Erythroblast (primary cell): ENCODE measurements at regions not wholly inside any gene's neighbourhood (a gene's known extent, or its start where the extent isn't known, plus 50 kb on each side); places are given as distances from the start of the nearest gene placed in this dataset.

Experiments used
- DNase-seq, 2 experiments: peaks; one replicate each; lab custom pipeline; 2025; lab: John Stamatoyannopoulos, UW
- GATA1 ChIP-seq: IDR thresholded peaks from 2 replicates; pipeline ENCODE4 v1.6.1; 2011; ENCODE audit warnings: low read depth, mild to moderate bottlenecking, control low read depth, low read length, moderate library complexity
- POLR2A ChIP-seq: IDR thresholded peaks from 2 replicates; pipeline ENCODE4 v1.6.1; 2011; ENCODE audit warnings: mild to moderate bottlenecking, low read length

DNA sequence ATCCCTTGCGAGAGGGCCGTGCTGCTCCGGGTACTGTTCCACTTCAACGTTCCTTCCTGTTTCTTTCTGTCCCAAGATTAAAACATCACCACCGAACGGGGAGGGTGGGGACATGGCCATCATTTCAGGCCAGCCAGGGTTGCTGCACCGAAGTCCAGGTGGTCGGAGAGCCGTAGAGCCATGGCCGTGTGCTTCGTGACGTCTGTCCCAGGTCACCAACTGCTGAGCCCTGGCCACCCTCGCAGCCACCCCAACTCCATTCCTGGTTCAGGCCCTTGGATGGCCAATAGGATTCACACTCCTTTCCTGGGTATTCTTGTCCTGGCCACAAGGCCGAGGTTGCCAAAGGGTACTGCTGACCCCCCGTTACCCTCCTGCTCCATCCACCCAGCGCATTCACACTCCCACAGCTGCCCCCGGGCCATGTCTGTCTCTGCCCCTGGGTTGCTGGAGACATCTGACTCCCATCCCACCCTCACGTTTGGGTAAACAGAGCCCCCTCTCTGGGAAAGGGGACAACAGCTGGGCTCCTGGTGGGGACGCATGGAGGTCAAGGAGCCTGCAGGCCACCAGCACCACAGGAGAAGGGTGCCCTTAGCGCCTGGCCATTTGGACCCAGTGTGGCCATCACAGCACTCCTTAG, 103.2 kb downstream of the HMX1 start:
- TF ChIP-seq POLR2A (no peak), GATA1 (no peak)
- DNase-seq, result no peak

- TF ChIP-seq GATA1, result no peak
- TF ChIP-seq POLR2A, result no peak
- DNase-seq, result no peak
These were observed 105.0 kb downstream of the HMX1 start for GRCh38 chr4:8766610-8767009.

DNA sequence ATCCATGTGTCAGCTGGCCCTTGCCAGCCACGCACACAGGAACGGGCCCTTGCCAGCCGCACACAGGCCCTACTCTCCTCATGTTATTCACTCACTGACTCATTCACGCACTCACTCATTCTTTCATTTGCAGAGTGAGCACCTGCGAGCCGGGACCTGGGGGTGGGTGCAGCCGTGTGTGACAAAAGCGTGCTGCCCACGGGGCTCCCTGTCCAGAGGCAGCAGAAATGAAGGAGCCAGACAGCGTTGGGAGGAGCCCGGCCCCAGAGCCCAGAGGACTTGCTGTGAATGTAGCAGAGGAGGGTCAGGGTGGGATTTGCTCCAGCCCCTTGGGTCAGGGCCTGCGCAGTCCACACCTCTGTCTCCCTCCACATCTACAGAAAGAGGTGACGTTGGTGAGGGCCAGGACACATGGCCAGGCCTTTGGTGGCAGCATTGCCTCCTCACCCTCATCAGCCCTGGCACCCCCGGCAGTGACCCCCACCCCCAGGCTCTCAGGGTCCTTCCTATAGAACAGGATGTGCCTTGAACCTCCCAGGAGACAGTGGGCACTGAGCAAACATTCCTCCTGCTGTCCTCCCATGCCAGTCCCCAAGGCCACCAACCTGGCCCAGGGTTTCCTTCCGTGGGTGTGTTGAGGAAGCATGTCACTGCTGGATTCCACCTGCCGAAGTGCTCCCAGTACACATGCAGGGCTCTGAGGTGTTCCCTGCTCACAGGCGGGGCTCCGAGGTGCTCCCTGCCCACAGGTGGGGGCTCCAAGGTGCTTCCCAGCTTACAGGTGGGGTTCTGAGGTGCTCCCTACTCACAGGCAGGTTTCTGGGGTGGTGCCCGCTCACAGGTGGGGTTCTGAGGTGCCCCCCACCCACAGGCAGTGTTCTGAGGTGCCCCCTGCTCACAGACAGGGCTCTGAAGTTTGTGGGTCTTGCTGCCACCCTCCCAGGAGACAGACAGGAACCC, 105.7 kb downstream of the HMX1 start:
- TF ChIP-seq GATA1, result no peak
- TF ChIP-seq POLR2A, result no peak
- no peak for DNase-seq

DNA sequence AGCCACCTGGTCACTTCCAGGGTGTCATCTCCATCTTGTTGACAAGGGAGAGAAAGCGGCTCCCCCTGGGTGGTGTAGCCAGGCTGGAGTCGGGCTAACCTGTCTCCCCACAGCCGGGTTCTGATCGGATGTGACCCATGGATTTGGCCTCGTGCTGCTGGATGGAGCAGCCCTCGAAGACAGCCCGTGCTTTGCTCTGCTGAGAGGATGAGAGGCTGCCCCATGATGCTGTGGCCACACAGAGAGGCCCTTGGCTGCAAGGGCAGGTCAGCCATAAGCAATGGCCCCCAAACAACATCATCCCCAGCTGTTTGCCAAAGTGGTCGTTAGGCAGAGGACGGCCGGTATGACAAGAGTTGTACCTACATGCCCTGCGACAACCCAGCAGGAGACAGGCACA, 106.6 kb downstream of the HMX1 start:
- TF ChIP-seq POLR2A (no peak), GATA1 (no peak)
- no peak for DNase-seq

- TF ChIP-seq GATA1 (no peak), POLR2A (no peak)
- no peak for DNase-seq
These were observed 107.4 kb downstream of the HMX1 start for GRCh38 chr4:8763966-8764901.

DNA sequence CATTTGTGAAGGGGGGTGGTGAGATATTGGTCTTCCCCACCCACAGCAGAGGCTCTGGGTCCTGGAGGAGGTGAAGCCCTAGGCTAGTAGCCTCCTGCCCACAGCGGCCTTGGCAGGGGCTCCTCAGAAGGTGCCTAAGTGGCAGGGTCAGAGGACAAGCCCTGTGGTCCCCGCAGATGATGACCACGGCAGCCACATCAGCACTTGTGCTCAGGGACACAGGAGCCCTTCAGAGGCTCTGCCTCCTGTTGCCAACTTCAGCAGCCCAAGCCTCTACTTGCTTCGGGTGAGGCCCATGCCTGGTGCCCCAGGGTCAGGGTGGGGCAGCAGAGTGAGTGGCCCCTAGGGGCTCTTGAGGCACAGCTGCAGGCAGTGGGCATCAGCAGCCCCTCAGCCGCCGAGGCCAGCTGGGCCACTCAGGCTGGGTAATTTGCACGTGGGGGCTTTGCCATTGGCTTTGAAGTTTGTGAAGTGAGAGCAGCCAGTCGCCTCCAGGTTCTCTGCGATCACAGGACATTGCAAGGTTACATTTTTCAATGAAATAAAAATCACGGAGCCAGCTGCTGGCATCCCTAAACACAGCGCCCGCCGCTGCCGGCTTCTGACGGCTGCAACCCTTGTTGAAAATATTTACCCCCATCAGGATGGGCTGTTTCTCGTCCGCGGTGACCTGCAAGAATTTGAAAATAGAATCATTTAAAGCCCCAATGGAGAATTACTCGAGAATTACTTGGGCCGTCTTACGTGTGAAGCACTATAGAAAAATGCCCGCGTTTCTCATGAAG, 108.5 kb downstream of the HMX1 start:
- no peak for DNase-seq
- TF ChIP-seq GATA1 (no peak), POLR2A (no peak)

DNA sequence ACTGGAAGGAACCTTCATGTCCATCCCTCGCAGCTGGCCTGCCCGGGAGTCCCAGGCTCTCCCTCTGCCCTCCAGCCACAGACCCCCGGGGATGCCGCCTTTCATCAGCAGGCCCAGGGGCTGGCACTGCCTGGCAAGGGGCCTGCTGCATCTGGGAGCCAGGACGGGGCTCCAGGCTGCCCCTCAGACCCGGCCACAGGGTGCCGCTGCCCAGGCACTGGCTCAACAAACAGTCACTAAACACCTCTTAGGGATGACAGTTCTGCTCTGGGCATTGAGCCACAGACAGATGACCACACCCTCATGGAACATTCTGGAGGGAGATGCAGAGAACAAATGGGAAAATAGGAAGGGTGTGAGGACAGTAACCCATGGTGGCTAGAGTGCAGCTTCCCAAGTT, 109.3 kb downstream of the HMX1 start:
- TF ChIP-seq POLR2A, result no peak
- TF ChIP-seq GATA1, result no peak

GRCh38 chr4:8761824-8762205, 109.8 kb downstream of the HMX1 start:
- no peak for TF ChIP-seq GATA1
- no peak for TF ChIP-seq POLR2A
- DNase-seq, result no peak

More for the DNA sequence above, 109.3 kb downstream of the HMX1 start:
- no peak for DNase-seq

DNA sequence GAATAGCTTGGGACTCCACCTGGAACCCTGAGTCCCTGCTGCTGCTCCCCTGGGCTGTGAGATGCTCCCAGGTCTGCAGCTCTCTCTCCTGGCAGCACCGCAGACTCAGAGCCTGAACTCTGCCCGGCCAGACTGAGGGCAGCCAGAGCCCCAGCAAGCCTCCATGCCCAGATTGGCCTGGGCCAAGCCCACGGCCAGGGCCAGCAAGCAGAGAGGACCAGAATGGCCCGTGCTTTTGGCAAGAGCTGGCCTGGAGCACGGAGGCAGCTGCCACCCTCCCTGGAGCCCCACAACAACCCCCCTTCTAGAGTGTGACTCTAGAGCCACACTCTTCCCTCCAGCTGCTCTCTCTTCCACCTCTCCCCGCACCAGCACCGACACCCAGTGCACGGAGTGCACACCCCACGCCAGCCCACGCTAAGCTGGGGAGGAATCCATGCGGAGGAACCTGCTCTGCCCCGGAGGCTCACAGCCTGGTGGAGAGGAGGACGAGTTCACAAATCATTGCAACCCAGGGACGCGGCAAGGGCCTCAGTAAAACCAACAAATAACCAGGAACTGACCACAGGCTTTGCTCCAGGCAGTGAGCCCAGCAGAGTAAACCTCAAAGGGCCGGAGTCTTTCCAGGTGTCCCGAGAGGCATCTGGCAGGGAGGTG, 110.3 kb downstream of the HMX1 start:
- no peak for DNase-seq
- TF ChIP-seq POLR2A (no peak), GATA1 (no peak)

DNA sequence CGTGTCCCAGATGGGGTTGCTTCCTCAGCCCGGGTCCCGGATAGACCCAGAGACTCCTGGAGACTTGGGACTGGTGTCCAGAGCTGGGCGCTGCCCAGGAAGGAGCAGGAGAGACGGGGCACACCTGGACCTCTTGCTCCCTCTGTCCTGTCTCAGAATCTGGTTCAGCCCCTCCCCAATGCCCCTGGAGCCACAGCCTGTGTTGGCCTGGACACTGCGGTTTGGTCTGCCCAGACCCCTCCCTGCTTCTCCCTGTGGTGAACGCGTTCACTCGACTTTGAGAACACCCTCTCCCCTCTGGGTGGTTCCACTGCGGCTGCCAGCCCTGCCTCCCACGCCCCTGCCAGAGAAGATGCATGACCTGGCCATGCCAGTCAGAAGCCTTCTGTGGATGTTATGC, 111.1 kb downstream of the HMX1 start:
- TF ChIP-seq POLR2A, result no peak
- no peak for TF ChIP-seq GATA1
- no peak for DNase-seq

GRCh38 chr4:8759987-8760386, 111.7 kb downstream of the HMX1 start:
- no peak for DNase-seq
- TF ChIP-seq GATA1 (no peak), POLR2A (no peak)

GRCh38 chr4:8756816-8757215, 114.8 kb downstream of the HMX1 start:
- no peak for TF ChIP-seq POLR2A
- no peak for DNase-seq
